HepG2 (cell line): ENCODE measurements at regions not wholly inside any gene's neighbourhood (a gene's known extent, or its start where the extent isn't known, plus 50 kb on each side); places are given as distances from the start of the nearest gene placed in this dataset.

Experiments
- SYNCRIP ChIP-seq: fragments of 200-400 bp; formaldehyde crosslinking; IDR thresholded peaks from 2 replicates; pipeline ENCODE4 v1.6.1; 2018; ENCODE audit warnings: mild to moderate bottlenecking, low read depth, low read length; ENCODE audit not compliant: insufficient read depth
- ZNF691 ChIP-seq: sonication (generic); formaldehyde crosslinking; IDR thresholded peaks from 2 replicates; pipeline ENCODE4 v1.4.0; 2020; ENCODE audit warnings: missing genetic modification reagents, low read depth, mild to moderate bottlenecking, borderline replicate concordance
- TF ChIP-seq, protein P1 (sequence below), 2 experiments: fragments of 450-650 bp in 1 of 2; sonication (generic) in 1 of 2; formaldehyde crosslinking in 1 of 2; IDR thresholded peaks; 2 replicates each; pipeline versions ENCODE4 v1.6.1 to v1.8.0; 2016 to 2022; ENCODE audit warnings: antibody characterized with exemption in 1 of 2, mild to moderate bottlenecking in 1 of 2, missing genetic modification reagents in 1 of 2

GRCh38 chr6:92568541-92568940 lies 850.8 kb downstream of the EPHA7 start (continued):
- TF ChIP-seq, protein P1, sequence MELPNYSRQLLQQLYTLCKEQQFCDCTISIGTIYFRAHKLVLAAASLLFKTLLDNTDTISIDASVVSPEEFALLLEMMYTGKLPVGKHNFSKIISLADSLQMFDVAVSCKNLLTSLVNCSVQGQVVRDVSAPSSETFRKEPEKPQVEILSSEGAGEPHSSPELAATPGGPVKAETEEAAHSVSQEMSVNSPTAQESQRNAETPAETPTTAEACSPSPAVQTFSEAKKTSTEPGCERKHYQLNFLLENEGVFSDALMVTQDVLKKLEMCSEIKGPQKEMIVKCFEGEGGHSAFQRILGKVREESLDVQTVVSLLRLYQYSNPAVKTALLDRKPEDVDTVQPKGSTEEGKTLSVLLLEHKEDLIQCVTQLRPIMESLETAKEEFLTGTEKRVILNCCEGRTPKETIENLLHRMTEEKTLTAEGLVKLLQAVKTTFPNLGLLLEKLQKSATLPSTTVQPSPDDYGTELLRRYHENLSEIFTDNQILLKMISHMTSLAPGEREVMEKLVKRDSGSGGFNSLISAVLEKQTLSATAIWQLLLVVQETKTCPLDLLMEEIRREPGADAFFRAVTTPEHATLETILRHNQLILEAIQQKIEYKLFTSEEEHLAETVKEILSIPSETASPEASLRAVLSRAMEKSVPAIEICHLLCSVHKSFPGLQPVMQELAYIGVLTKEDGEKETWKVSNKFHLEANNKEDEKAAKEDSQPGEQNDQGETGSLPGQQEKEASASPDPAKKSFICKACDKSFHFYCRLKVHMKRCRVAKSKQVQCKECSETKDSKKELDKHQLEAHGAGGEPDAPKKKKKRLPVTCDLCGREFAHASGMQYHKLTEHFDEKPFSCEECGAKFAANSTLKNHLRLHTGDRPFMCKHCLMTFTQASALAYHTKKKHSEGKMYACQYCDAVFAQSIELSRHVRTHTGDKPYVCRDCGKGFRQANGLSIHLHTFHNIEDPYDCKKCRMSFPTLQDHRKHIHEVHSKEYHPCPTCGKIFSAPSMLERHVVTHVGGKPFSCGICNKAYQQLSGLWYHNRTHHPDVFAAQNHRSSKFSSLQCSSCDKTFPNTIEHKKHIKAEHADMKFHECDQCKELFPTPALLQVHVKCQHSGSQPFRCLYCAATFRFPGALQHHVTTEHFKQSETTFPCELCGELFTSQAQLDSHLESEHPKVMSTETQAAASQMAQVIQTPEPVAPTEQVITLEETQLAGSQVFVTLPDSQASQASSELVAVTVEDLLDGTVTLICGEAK (IDR thresholded peaks at IDR 0.05), result no peak
- TF ChIP-seq, protein P1 (CRISPR knock-in tag; IDR thresholded peaks at IDR 0.05), result no peak
- TF ChIP-seq SYNCRIP, result no peak
- no peak for TF ChIP-seq ZNF691 (CRISPR knock-in tag)
